Omental fat pad (tissue), 3 donors: ENCODE measurements at regions not wholly inside any gene's neighbourhood (a gene's known extent, or its start where the extent isn't known, plus 50 kb on each side); places are given as distances from the start of the nearest gene placed in this dataset.

ENCODE experiments used
- ATAC-seq: fragments of 150-250 bp; one replicate; pipeline ENCODE4 v1.9.1; 2016; ENCODE audit warnings: mild to moderate bottlenecking, moderate library complexity; ENCODE audit not compliant: low FRiP score
- DNase-seq: peaks from one replicate; pipeline ENCODE4 v3.0.0-alpha.2; 2019; ENCODE audit warnings: low spot score
- TF ChIP-seq, protein P1 (sequence below), 3 donors: fragments of 450-650 bp; IDR thresholded peaks; one replicate each; pipeline ENCODE4 v1.5.1; 2016 to 2017; ENCODE audit warnings: antibody characterized with exemption in 3 of 3, mild to moderate bottlenecking in 3 of 3, moderate library complexity in 2 of 3

DNA sequence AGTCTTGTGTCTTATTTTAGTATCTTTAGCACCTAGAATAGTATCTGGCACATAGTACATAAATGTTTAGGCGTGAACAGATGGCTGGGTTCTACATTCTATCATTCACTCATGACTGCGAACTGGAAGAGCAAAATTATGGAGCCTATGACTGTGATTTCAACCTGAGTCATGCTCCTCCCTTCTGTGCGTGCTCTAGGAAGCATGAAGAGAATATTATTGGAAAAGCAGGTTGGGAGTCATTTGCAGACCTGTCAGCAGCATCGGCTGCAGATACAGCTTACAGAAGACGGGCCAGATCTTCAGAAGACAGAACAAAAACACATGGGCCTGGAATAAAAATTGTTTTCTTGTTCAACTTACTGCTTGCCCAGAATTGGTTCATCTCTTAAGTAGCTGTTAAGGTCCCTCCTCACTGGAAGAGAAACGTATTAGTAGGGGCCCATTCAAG, 344.0 kb upstream of the USP24 start:
- no peak for ATAC-seq
- DNase-seq: no peak
- TF ChIP-seq, protein P1, sequence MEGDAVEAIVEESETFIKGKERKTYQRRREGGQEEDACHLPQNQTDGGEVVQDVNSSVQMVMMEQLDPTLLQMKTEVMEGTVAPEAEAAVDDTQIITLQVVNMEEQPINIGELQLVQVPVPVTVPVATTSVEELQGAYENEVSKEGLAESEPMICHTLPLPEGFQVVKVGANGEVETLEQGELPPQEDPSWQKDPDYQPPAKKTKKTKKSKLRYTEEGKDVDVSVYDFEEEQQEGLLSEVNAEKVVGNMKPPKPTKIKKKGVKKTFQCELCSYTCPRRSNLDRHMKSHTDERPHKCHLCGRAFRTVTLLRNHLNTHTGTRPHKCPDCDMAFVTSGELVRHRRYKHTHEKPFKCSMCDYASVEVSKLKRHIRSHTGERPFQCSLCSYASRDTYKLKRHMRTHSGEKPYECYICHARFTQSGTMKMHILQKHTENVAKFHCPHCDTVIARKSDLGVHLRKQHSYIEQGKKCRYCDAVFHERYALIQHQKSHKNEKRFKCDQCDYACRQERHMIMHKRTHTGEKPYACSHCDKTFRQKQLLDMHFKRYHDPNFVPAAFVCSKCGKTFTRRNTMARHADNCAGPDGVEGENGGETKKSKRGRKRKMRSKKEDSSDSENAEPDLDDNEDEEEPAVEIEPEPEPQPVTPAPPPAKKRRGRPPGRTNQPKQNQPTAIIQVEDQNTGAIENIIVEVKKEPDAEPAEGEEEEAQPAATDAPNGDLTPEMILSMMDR (IDR thresholded peaks at IDR 0.05): no peak

DNA sequence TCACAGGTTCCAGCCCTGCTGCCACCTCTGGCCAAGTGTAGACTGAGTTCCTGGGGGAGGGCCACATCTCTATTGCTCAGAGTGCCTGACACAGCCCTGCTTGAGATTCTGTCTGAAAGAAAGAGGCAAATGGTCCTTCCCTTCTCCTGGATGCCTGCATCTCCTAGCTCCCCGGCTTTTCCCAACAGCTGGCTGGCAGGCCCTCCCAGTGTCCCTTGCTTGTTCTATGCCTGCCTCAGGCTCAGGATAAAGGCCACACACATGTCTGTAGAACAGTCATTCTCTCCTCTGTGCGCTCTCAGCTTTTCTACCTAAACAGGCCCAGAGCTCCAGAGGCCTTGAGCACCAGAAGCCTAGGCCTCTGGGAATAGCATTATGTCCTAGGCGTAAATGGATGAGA, 343.4 kb upstream of the USP24 start:
- no peak for ATAC-seq
- TF ChIP-seq, protein P1 (IDR thresholded peaks at IDR 0.05): no peak
- DNase-seq: no peak

DNA sequence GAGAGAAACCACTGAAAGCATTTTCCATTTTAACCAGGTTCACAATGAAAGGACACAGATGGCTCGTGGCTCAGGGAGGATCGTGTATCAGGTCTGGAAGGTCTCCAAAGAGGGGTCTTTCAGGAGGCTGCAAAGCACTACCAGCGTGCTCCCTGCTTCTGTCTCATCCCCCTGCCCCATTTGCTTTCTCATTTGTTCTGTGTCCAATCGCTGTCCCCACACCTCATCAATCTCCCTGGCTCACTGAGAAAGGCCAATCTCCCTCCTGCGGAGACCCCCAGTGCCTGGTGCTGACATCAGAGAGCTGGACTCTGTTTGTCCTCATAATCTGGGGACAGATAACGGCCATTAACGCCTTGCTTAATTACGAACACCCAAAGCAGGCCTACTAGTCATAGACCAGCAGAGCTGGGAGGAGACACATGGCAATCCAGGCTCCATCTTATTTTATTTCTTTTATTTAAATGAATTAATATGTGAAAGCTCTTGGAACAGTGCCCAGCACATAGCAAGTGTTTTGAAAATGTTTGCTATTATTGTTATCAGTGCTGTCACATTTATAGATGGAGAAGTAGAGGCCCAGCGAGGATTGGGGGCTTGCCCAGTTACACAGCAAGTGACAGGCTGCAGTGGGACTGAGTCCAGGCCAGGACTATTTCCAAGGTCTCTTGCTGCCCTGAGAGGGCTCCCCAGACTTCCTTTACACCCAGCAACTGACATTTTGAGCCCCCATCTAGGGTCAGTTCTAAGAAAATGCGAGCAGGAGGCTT, 341.0 kb upstream of the USP24 start:
- TF ChIP-seq, protein P1 (IDR thresholded peaks at IDR 0.05): no peak
- ATAC-seq: no peak

DNA sequence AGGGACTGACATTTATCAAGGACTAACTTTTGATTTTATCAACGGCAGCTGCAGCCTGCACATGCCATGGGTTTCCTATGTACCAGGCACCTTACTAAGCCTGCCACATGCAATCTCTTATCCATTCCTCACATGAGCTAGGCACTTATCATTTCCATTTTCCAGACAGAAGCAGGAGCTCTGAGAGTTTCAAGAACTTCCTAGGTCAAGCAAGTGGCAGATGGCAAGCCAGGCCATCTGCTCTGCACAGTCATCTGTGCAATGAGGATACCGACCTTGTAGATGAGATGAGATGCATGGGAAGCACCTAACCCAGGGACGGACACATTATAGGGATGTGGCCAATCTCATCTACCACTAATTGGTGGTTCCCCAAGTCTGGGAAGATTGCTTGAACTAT, 339.4 kb upstream of the USP24 start:
- ATAC-seq (no peak), DNase-seq (no peak)
- TF ChIP-seq, protein P1 (IDR thresholded peaks at IDR 0.05): no peak

More for the DNA sequence above, 341.0 kb upstream of the USP24 start:
- no peak for DNase-seq

DNA sequence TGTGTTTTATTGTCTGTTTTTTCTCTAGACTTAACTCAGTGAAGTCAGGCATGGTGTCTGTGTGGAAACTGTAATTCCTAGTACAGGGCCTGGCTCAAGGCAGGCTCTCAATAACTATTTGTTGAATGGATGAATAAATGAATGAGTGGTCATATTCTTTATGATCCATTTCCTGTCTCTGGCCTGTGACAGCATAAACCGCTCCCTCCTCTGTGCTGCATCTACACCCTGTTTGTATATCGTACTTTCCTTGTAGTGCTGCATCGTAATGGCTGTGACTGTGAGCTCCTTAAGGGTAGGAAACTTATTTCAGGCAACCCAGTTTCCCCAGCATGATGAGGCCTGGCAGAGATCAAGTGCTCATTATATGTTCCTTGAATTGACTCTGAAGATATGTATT, 337.5 kb upstream of the USP24 start:
- no peak for ATAC-seq
- no peak for DNase-seq
- TF ChIP-seq, protein P1 (IDR thresholded peaks at IDR 0.05): no peak

DNA sequence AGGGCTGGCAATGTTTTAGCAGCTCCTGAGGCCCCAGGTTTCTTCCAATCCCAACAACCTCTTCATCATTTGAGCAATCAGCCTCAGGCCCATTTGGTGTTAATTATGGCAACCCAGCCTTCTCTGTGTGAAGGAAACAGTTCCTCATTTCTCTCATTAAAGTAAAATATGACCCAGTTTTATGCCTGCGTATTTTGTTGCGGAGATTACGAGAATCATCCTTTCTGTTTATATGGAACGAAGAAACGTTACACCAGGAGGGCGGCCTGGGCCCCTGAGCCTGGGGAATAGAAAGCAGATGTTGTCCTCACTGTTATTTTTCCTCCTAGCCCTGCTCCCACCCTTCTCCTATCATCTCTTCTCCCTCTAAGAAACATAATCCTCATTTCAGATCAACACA, 332.2 kb upstream of the USP24 start:
- TF ChIP-seq, protein P1 (IDR thresholded peaks at IDR 0.05): no peak
- ATAC-seq (no peak), DNase-seq (no peak)

DNA sequence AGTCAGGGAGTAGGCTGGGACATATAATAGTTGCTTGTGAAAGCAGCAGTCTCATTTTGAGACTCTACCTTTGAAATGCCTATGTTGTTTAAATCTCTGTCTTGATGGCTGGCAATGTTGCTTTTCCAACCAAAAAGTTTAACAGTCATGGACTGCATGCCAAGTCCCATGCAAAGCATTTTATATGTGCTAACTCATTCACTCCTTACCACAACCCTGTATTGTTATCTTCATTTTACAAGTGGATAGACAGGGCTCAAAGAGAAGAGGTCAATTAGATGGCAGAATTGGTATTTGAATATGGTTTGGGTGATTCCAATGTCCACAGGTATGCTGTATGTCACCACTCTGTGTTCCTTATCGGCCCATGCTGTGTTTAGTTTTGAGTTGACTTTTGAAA, 331.4 kb upstream of the USP24 start:
- TF ChIP-seq, protein P1 (IDR thresholded peaks at IDR 0.05): no peak
- no peak for ATAC-seq
- DNase-seq: no peak
